DOHH2 (cell line): ENCODE measurements at regions not wholly inside any gene's neighbourhood (a gene's known extent, or its start where the extent isn't known, plus 50 kb on each side); places are given as distances from the start of the nearest gene placed in this dataset.

Experiments used
- H3F3A ChIP-seq: fragments of 200-600 bp; sonication (generic), shearing (Covaris generic); 2 replicates; pipeline ENCODE4 v1.6.0; 2016; ENCODE audit warnings: antibody characterized with exemption, mild to moderate bottlenecking; ENCODE audit not compliant: control insufficient read depth, insufficient read depth
- H3K27ac ChIP-seq: fragments of 200-600 bp; sonication (generic); 2 replicates; pipeline ENCODE4 v1.5.1; 2014; ENCODE audit warnings: low read depth, mild to moderate bottlenecking, low read length, moderate library complexity
- H3K27me3 ChIP-seq: fragments of 200-600 bp; sonication (generic); 2 replicates; pipeline ENCODE4 v1.6.1; 2014; ENCODE audit warnings: mild to moderate bottlenecking, low read length, mixed read lengths; ENCODE audit not compliant: control insufficient read depth
- H3K36me3 ChIP-seq: fragments of 200-600 bp; sonication (generic); 2 replicates; pipeline ENCODE4 v1.6.1; 2014; ENCODE audit warnings: mild to moderate bottlenecking, low read length, moderate library complexity, mixed read lengths; ENCODE audit not compliant: control insufficient read depth
- H3K4me1 ChIP-seq: fragments of 200-600 bp; sonication (generic); 2 replicates; pipeline ENCODE4 v1.6.1; 2014; ENCODE audit warnings: mild to moderate bottlenecking, low read length, mixed read lengths; ENCODE audit not compliant: control insufficient read depth
- H3K4me2 ChIP-seq: fragments of 200-600 bp; sonication (generic); 2 replicates; pipeline ENCODE4 v1.6.0; 2014; ENCODE audit warnings: mild to moderate bottlenecking, low read length, moderate library complexity
- H3K4me3 ChIP-seq: fragments of 200-600 bp; sonication (generic); 2 replicates; pipeline ENCODE4 v1.5.1; 2014; ENCODE audit warnings: mild to moderate bottlenecking, low read length, mixed read lengths
- H3K79me2 ChIP-seq: fragments of 200-600 bp; sonication (generic); 2 replicates; pipeline ENCODE4 v1.6.1; 2014; ENCODE audit warnings: mild to moderate bottlenecking, low read length, mixed read lengths; ENCODE audit not compliant: control insufficient read depth
- H3K9me2 ChIP-seq: fragments of 200-600 bp; sonication (generic); replicated peaks from 2 replicates; pipeline ENCODE4 v1.6.1; 2014; ENCODE audit warnings: mild to moderate bottlenecking, low read length, mixed read lengths; ENCODE audit not compliant: control insufficient read depth
- H3K9me3 ChIP-seq: fragments of 200-600 bp; sonication (generic); 2 replicates; pipeline ENCODE4 v1.6.1; 2014; ENCODE audit warnings: antibody characterized with exemption, low read length, mixed read lengths; ENCODE audit not compliant: control insufficient read depth, insufficient read depth
- H4K20me1 ChIP-seq: fragments of 200-600 bp; sonication (generic); 2 replicates; pipeline ENCODE4 v1.6.0; 2014; ENCODE audit warnings: low read depth, mild to moderate bottlenecking, antibody characterized with exemption, low read length, moderate library complexity; ENCODE audit not compliant: control insufficient read depth, insufficient read depth
- EZH2phosphoT487 ChIP-seq: fragments of 200-600 bp; sonication (generic); IDR thresholded peaks from 2 replicates; pipeline ENCODE4 v1.6.1; 2017; ENCODE audit warnings: borderline replicate concordance, mild to moderate bottlenecking, antibody characterized with exemption, low read length, moderate library complexity, mixed read lengths
- TF ChIP-seq, protein P1 (sequence below): fragments of 200-600 bp; sonication (generic); IDR thresholded peaks from one replicate; pipeline ENCODE4 v1.5.1; 2014; ENCODE audit warnings: antibody characterized with exemption, mild to moderate bottlenecking, low read depth, low read length; ENCODE audit not compliant: poor library complexity, severe bottlenecking

DNA sequence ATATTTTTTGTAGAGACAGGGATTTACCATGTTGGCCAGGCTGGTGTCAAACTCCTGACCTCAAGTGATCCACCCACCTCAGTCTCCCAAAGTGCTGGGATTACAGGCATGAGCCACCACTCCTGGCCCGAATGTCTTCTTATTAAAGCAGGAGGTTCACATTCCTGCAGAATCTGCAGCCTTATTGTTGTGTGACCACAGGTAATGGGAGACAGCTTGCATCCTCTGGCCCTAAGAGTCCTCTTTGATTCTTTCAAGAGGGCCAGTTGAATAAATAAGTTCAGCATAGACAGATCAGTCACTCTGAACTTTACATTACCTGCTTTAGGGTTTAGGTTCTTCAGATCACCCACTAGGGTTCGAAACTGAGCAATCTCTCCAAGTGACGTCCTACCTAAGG is 172.9 kb upstream of the TOPAZ1 start:
- H3F3A ChIP-seq = no peaks in the 10 kb centered on the region
- H3K9me3 ChIP-seq = no peaks in the 10 kb centered on the region
- H3K27me3 ChIP-seq = no peaks in the 10 kb centered on the region
- no peaks in the 10 kb centered on the region for H3K9me2 ChIP-seq
- H3K79me2 ChIP-seq = peaks cover 31% of the 10 kb centered on the region
- no peak overlapping the region for H3K4me3 ChIP-seq
- H4K20me1 ChIP-seq = 0 out of 2 replicates have a peak, but pooled peaks cover 5% of the 10 kb centered on the region
- TF ChIP-seq, protein P1, sequence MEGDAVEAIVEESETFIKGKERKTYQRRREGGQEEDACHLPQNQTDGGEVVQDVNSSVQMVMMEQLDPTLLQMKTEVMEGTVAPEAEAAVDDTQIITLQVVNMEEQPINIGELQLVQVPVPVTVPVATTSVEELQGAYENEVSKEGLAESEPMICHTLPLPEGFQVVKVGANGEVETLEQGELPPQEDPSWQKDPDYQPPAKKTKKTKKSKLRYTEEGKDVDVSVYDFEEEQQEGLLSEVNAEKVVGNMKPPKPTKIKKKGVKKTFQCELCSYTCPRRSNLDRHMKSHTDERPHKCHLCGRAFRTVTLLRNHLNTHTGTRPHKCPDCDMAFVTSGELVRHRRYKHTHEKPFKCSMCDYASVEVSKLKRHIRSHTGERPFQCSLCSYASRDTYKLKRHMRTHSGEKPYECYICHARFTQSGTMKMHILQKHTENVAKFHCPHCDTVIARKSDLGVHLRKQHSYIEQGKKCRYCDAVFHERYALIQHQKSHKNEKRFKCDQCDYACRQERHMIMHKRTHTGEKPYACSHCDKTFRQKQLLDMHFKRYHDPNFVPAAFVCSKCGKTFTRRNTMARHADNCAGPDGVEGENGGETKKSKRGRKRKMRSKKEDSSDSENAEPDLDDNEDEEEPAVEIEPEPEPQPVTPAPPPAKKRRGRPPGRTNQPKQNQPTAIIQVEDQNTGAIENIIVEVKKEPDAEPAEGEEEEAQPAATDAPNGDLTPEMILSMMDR = no peak
- no peak for TF ChIP-seq EZH2phosphoT487
- peaks cover 32% of the 10 kb centered on the region for H3K36me3 ChIP-seq
- no peak overlapping the region for H3K27ac ChIP-seq
- no peaks in the 10 kb centered on the region for H3K4me1 ChIP-seq
- H3K4me2 ChIP-seq = no peak overlapping the region

DNA sequence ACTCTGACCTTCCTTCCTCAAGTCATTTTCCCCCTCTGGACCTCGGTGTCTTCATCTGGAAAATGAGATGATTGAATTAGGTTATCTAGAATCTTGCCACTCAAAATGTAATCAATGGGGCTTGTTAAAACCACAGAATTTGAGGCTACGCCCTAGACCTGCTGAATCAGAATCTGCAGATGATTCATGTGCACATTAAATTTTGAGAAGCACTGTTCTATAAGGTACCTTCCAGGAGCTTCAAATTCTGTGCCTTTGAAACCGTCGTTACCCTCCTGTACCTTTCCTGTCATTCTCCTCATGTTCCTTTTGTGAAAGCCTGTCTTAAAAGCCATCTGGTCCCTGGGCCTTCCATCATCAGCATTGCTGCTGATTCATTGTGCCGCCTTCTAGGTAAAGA is 172.4 kb upstream of the TOPAZ1 start:
- no peak overlapping the region for H3K27ac ChIP-seq
- H3K9me3 ChIP-seq = no peaks in the 10 kb centered on the region
- no peaks in the 10 kb centered on the region for H3K9me2 ChIP-seq
- H3K36me3 ChIP-seq = peaks cover 32% of the 10 kb centered on the region
- TF ChIP-seq, protein P1 = no peak
- no peak for TF ChIP-seq EZH2phosphoT487
- H4K20me1 ChIP-seq = 0 out of 2 replicates have a peak, but pooled peaks cover 5% of the 10 kb centered on the region
- no peak overlapping the region for H3K4me2 ChIP-seq
- no peaks in the 10 kb centered on the region for H3K4me1 ChIP-seq
- peaks cover 33% of the 10 kb centered on the region for H3K79me2 ChIP-seq
- no peaks in the 10 kb centered on the region for H3F3A ChIP-seq
- H3K27me3 ChIP-seq = no peaks in the 10 kb centered on the region
- H3K4me3 ChIP-seq = no peak overlapping the region

DNA sequence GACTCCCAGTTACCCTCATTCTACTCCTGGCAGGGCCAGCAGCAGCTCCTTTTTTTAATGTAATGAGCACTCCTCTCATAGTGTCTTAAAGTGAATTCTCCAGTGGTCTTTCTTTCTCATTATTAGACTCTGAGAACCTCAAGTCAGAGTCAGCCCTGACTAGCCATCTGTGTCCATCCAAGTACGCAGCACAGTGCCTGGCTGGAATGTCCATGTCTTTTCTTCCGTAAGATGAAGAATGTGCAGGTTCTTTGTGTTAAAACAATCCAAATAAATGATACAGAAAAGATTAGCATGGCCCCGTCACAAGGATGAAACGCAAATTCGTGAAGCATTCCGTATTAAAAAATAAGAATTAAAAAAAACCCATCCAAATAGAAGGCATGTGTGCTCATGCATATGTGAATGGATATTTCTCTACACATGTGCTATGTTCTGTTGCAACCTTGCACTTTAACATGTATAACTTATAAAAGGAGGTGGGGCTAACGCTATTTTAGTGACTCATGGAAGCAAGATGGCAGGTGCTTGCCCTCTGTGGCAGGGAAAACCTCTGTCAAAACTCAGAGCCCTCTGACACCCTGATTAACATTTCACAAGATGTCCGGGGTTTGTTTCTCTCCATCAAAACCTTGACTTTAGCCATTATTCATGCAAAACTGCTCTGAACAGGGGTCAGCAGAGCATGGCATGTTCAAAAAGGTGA is 170.7 kb upstream of the TOPAZ1 start:
- H3K4me1 ChIP-seq = no peaks in the 10 kb centered on the region
- H3K27me3 ChIP-seq = no peaks in the 10 kb centered on the region
- no peak overlapping the region for H3K4me3 ChIP-seq
- no peaks in the 10 kb centered on the region for H3K9me3 ChIP-seq
- H3K27ac ChIP-seq = no peak overlapping the region
- H3K4me2 ChIP-seq = no peak overlapping the region
- H3K36me3 ChIP-seq = peaks cover 23% of the 10 kb centered on the region; the same call in 1 of the 2 replicates
- H3K79me2 ChIP-seq = peaks cover 41% of the 10 kb centered on the region
- no peak for TF ChIP-seq EZH2phosphoT487
- TF ChIP-seq, protein P1 = no peak
- H3K9me2 ChIP-seq = no peaks in the 10 kb centered on the region
- 0 out of 2 replicates have a peak, but pooled peaks cover 4% of the 10 kb centered on the region for H4K20me1 ChIP-seq
- H3F3A ChIP-seq = no peaks in the 10 kb centered on the region
